ENCODE measurements at regions not wholly inside any gene's neighbourhood (a gene's known extent, or its start where the extent isn't known, plus 50 kb on each side); places are given as distances from the start of the nearest gene placed in this dataset.
"Not testable (repeated sequence)": the region's sequence is repeated elsewhere in the genome, so short reads cannot be mapped to it uniquely, and the experiment has no call there.

GRCh38 chr5:118146824-118147223 is 841.5 kb downstream of the DTWD2 start:
- DNase-seq: no peak

GRCh38 chr5:118144540-118144939 is 843.8 kb downstream of the DTWD2 start:
- DNase-seq: no peak

DNA sequence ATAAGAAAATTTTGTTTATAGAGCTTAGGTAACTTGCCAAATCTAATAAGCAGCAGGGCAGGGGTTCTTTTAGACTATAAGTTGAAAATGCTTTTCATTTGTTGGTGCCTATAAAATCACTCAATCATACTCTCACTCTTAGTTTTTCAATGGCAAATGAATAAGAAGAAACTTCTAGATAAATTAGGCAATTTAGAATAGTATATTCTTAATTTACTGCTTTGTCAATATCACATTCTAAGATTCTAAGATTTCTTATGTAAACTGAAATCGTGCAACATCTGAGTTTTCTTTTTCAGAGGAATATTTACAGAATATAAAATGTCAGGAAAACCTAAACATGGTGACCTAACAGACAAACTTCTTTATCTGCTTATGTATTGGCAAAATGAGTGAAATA is 849.0 kb downstream of the DTWD2 start:
- DNase-seq: no peak

DNA sequence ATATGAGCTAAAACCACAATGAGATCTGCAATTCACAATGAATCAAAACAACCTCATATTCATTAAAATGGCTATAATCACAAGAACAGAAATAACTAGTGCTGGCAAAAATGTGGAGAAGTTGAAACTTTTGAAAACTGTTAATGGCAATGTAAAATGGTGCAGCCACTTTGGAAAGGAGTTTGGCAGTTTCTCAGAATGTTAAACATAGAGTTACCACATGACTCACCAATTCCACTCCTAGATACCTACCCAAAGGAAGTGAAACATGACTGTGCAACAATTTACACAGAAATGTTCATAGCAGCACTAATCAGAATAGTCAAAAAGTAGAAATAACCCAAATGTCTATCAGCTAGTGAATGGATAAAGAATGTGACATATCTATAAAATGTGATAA is 862.2 kb downstream of the DTWD2 start:
- DNase-seq: no peak

DNA sequence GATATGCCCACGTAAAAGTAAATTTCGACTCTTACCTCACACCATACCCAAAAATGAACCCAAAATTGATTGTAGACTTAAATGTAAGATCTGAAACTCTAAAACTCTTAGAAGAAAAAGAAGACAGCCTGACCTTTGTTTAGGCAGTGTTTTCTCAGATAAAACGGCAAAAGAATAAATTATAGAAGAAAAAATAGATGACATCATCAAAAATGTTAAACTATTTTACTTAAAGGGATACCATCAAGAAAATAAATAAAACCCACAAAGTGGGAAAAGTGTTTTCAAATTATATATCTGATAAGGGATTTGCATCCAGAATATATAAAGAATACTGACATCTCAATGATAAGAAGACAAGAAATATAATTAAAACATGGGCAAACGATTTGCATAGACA is 862.7 kb downstream of the DTWD2 start:
- no peak for DNase-seq

DNA sequence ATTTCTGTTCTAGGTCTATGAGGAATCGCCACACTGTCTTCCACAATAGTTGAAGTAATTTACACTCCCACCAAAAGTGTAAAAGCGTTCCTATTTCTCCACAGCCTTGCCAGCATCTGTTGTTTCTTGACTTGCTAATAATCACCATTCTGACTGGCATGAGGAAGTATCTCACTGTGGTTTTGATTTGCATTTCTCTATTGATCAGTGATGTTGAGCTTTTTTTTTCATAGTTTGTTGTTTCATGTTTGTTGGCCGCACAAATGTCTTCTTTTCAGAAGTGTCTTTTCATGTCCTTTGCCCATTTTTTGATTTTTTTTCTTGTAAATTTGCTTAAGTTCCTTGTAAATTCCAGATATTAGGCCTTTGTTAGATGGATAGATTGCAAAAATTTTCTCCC is 867.1 kb downstream of the DTWD2 start:
- DNase-seq: no peak

- no peak for DNase-seq
Observed at GRCh38 chr5:118115791-118116190, 872.6 kb downstream of the DTWD2 start.

DNA sequence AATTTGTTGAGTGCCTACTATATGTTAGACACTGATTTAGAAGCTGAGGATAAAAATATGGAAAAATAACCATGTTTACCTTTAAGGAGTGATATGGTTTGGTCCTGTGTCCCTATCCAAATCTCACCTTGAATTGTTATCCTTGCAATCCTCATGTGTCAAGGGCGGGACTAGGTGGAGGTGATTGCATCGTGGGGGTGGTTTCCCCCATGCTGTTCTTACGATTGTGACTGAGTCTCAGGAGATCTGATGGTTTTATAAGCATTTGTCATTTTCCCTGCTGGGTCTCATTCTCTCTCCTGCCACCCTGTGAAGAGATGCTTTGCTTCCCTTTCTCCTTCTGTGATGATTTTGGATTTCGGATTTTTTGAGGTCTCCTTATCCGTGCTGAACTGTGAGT is 876.4 kb downstream of the DTWD2 start:
- DNase-seq: no peak

DNA sequence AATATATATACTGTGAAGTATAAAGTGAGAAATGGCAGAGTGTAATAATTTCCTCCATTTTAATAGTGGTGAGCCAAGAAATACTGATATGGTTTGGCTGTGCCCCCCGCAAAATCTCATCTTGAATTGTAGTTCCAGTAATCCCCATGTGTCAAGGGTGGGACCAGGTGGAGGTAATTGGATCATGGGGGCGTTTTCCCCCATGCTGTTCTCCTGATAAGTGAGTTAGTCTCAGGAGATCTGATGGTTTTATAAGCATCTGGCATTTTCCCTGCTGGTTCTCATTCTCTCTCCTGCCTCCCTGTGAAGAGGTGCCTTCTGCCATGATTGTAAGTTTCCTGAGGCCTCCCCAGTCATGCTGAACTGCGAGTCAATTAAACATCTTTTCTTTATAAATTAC is 881.1 kb downstream of the DTWD2 start:
- not testable (repeated sequence) for DNase-seq

- DNase-seq: no peak
Observed at GRCh38 chr5:118098716-118099115, 889.6 kb downstream of the DTWD2 start.

DNA sequence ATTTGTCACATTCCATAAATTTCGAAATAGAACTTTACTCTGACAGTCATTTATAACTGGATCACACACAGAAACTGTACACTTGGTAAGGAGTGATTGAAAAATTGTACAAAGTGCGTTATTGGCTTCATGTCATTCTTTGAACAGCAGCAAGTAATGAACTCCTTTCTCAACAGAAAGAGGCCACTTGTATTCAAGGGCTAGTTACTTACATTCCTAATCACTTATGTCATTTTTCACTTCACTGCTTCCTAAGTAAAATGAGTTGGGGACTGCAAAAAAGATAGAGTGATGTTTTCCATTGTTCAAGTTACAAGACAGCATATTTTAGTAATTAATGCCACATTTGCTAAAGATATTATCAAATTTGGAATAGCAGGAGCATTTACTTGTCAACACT is 893.2 kb downstream of the DTWD2 start:
- no peak for DNase-seq

- no peak for DNase-seq
Observed at GRCh38 chr5:118088448-118088847, 899.9 kb downstream of the DTWD2 start.

- DNase-seq: no peak
Observed at GRCh38 chr5:118076490-118076889, 911.9 kb downstream of the DTWD2 start.

- DNase-seq: no peak
Observed at GRCh38 chr5:118070041-118070440, 918.3 kb downstream of the DTWD2 start.

- no peak for DNase-seq
Observed at GRCh38 chr5:118069452-118069851, 918.9 kb downstream of the DTWD2 start.

DNA sequence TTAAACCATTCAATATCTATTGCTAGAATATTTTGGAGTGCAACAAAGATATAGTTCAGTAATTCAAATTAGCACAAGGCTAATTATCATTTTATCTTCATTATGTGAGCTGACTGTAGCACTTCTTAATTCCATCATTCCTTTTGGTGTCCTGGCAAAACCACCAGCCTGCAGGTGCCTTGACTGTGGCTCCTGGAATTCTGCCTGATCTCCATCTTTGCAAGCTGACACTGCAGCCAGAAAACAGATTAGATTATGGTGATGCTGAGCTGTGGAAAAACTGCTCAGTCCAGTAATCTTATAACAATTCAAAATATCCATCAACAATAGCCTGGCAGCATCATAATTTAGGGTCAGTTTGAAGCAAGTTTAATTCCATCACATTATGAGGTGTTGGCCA is 919.5 kb downstream of the DTWD2 start:
- no peak for DNase-seq

- not testable (repeated sequence) for DNase-seq
Observed at GRCh38 chr5:118063836-118064235, 924.5 kb downstream of the DTWD2 start.

DNA sequence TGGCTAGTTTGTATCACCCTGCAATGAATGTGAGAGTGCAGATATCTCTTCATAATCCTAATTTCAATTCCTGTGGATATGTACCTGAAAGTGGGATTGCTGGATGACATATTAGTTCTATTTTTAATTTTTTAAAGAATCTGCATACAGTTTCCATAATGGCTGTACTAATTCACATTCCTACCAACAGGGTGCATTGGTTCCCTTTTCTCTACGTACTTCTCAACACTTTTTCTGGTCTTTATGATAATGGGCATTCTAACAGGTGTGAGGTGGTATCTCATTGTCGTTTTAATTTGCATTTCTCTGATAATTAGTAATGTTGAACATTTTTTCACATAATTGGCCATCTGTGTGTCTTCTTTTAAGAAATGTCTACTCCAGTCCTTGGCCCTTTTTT is 927.5 kb downstream of the DTWD2 start:
- DNase-seq: no peak

DNA sequence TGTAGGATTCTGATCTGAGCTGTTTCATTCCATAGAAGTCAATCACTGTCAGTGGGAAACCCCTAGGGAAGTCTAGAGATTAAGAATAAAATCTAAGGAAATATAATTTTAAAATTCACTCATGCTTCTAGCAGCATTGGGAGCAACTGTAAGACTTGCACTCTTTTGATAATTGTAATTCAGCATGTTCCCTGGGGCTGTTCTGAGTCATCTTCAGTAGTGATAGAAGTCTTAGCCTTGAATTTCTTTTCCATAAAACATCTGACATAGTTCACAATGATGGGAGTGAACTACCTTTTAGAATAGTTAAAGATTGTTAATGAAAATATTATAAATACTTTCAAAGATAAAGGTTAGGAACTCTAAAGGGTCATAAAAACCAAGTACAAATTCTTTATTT is 935.8 kb downstream of the DTWD2 start:
- DNase-seq: no peak

DNA sequence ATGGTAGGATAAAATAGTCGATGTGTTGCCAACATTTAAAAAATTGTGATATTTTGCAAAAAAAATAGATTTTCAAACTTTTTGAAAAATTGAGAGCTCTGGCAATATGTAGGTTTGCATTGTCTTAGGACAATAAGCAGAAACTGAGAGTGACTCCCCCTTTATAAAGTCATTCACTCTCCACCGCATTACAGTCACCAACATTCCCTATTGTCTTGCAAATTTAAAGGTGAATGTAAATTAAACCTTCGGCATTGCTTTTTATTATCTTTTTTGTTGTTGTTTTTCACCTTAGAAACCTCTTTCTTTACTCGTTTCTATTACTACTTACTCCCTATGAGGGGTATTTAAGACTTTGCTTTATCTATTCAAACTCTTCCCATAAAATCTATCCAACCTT is 944.2 kb downstream of the DTWD2 start:
- no peak for DNase-seq

GRCh38 chr5:118043531-118043930 is 944.8 kb downstream of the DTWD2 start:
- DNase-seq: no peak

- no peak for DNase-seq
Observed at GRCh38 chr5:118042076-118042475, 946.3 kb downstream of the DTWD2 start.

GRCh38 chr5:118040496-118040895 is 947.9 kb downstream of the DTWD2 start:
- DNase-seq: no peak

GRCh38 chr5:118033686-118034338 is 954.5 kb downstream of the DTWD2 start:
- DNase-seq: no peak

- DNase-seq: no peak
Observed at GRCh38 chr5:118029807-118030206, 958.5 kb downstream of the DTWD2 start.

- no peak for DNase-seq
Observed at GRCh38 chr5:118022062-118022461, 966.3 kb downstream of the DTWD2 start.

Measured in CD4-positive, alpha-beta T cell treated with Interleukin-17A for 1 hour (primary cell).